ENCODE measurements at regions not wholly inside any gene's neighbourhood (a gene's known extent, or its start where the extent isn't known, plus 50 kb on each side); places are given as distances from the start of the nearest gene placed in this dataset.

GRCh38 chr7:106485031-106485551, 175.9 kb downstream of the CCDC71L start:
- TF ChIP-seq CTCF (IDR thresholded peaks at IDR 0.05) = no peak
- TF ChIP-seq POLR2A (IDR thresholded peaks at IDR 0.05) = peak; percentile 18
